GM21737 (cell line): ENCODE measurements at regions not wholly inside any gene's neighbourhood (a gene's known extent, or its start where the extent isn't known, plus 50 kb on each side); places are given as distances from the start of the nearest gene placed in this dataset.
"Not testable (repeated sequence)": the region's sequence is repeated elsewhere in the genome, so short reads cannot be mapped to it uniquely, and the experiment has no call there.

Source experiments
- ATAC-seq: cut with Tn5 transposase; IDR thresholded peaks from one replicate; pipeline ENCODE4 v1.9.1; 2021; ENCODE audit warnings: mild to moderate bottlenecking, moderate library complexity; ENCODE audit not compliant: unreplicated experiment

DNA sequence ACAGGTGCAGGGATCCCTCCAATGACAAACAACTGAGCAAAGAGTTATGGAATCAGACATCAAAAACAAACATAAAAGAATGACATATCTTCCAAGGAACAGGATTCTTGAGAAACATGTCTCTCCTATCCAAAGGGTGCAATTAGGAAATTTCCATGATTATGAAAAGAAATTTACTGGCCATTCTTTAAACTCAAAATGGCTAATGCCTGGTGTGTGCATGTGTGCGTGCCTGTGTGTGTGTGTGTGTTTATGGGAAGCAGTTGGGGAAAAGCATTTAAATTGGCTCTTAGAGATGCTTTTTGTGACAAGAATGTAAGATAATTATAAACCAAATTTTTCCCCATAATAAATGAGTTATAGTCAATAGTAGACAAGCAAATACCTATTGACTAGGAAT lies 320.5 kb upstream of the THBS1 start:
- ATAC-seq: no peak

DNA sequence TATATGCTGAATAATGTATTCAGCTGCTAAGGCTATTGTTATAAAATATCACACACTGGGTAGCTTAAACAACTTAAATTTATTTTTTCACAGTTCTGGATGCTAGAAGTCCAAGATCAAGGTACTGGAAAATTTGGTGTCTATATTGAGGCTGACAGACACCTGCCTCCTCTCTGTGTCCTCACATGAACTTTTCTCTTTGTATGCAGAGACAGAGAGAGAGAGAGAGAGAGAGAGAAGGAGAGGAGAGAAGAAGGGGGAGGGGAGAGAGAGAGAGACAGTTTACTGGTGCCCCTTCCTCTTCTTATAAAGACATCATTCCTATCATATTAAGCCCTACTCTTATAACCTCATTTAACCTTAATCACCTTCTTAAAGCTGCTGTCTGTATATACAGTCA lies 320.1 kb upstream of the THBS1 start:
- ATAC-seq: no peak

DNA sequence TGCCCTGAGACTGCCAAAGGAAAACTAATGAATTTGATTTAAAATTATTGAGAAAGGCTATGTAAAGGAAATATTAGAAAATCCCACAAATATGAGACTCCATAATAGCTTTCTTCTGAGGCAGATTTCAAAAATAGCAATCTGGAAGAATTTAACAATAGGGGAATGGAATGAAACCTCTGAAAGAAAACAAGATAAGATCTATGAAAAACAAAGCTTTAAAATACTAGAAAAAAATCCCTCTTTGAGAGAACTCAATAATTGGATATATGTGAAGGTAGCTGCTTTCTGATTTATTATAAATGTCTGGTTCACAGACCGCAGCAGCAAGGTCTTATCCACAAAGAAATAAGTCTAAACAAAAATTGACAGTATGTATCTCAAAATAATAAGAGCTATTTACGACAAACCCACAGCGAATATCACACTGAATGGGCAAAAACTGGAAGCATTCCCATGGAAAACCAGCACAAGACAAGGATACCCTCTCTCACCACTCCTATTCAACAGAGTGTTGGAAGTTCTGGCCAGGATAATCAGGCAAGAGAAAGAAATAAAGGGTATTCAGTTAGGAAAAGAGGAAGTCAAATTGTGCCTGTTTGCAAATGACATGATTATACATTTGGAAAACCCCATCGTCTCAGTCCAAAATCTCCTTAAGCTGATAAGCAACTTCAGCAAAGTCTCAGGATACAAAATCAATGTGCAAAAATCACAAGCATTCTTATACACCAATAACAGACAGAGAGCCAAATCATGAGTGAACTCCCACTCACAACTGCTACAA lies 319.3 kb upstream of the THBS1 start:
- ATAC-seq: not testable (repeated sequence)

DNA sequence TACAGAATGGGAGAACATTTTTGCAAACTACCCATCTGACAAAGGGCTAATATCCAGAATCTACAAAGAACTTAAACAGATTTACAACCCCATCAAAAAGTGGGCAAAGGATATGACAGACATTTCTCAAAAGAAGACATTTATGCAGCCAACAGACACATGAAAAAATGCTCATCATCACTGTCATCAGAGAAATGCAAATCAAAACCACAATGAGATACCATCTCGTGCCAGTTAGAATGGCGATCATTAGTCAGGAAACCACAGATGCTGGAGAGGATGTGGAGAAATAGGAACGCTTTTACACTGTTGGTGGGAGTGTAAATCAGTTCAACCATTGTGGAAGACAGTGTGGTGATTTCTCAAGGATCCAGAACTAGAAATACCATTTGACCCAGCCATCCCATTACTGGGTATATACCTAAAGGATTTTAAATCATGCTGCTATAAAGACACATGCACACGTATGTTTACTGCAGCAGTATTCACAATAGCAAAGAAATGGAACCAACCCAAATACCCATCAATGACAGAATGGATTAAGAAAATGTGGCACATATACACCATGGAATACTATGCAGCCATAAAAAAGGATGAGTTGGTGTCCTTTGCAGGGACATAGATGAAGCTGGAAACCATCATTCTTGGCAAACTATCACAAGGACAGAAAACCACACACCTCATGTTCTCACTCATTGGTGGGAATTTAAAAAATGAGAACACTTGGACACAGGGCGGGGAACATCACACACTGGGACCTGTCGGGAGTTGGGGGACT lies 317.7 kb upstream of the THBS1 start:
- not testable (repeated sequence) for ATAC-seq

DNA sequence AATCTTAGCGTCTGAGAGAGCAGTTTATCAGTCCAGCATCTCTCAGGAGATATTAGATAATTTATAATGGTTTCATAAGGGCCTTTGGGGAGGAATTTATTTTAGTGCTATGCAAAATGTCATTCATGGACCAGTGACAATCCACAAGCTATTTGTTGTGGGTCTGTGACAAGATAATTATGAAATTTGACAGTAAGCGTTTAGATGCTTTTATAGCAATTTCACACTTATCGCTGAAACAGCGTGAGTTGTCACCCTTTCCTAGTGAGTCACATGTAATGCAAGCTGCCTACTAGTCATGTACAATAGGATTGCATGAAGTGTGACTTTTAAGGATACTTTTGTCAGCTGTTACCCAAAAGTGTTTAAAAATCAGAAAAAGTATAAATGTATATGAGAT lies 315.6 kb upstream of the THBS1 start:
- no peak for ATAC-seq

DNA sequence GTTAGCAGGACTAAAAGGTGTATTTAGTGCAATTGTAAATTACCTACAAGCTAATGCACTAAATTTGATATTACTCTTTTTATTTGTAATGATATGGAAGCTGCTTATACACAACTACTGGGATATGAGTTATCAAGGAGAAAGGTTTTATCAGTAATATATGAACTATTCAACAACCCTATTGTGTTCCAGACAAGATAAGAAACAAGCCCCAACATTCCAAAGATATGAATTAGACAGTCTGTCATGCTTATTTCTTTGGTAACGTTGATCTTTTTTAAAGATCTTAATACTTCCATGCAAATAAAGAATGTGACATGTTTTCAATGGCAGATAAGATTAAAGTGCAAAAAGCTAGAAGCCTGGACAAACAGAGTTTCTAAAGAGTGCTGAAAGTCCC lies 314.0 kb upstream of the THBS1 start:
- ATAC-seq: no peak

DNA sequence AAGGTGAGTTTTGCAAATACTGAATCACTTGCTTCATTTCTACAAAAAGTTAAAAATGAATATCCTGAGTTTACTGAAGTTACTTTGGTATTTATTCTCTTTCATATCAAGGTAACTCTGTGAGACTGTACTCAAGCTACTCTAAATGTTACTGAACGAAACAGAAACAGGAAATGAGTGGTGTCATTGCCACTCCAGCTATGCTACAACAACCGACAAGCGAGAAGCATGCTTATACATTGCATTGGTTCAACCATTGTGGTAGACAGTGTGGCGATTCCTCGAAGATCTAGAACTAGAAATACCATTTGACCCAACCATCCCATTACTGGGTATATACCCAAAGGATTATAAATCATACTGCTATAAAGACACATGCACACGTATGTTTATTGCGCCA lies 313.2 kb upstream of the THBS1 start:
- no peak for ATAC-seq

DNA sequence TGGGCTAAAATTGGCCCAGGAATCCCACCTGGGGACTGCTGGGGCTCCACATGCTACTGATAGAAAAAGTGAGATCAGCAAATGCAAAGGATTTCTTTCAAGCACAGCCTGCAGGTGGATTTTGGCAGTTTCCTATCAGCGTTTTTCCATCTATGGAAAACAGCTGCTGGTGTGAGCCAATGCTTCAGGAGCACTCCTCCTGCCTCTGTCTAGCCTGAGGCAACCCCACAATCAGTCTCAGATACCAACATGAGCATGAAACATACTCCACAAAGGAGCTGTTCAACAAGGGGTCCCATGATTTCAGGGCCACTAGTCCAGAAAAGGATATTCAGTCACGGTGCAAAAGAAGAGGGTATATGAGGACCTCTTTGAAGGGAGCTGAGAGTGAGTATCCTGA lies 311.5 kb upstream of the THBS1 start:
- no peak for ATAC-seq

DNA sequence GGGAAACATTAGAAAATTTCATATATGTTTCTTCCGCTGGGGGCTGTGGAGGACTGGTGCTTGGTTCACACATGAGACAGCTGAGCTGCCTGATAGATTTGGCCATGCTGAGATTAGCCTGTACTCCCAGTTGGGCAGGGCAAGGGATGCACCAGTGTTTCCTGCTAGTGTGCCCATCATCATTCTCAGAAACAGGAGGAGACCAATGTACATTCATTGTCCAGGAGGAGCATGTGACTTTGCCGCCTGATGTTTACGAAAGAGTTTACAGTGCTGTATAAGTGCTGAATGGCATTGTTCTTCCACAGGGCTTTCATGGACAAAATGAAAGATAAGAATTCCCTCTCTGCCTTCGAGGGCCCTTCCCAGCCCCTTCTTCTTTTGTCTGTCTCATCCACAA lies 311.1 kb upstream of the THBS1 start:
- ATAC-seq: no peak

DNA sequence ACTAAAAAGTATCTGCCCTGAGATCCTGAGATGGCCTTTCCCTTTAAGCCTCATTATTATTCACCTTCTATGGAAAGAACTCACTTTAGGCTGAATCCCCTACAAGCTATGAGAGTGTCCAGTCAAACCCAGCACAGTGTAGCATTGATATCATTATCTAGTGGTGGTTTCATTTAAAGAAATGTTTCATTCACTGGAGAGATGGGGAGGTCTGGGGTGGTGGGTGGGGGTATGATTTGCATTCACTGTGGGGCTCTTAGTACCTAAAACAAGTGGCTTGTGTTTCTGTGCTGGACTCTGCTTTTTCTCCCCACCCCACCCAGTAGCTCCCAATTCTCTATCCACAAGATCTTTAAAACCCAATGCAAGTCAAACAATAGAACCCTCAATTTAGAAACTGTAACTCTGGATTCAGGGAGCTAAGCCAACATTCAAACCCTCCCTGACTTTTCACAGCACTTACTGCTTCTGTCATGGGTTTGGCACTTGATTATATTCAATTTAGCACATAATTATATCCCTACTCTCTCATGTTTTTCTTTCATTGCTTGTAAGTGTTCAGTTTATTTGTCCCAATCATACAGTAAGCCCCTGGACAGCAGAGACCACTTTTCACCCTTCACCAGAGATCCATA lies 310.5 kb upstream of the THBS1 start:
- no peak for ATAC-seq

DNA sequence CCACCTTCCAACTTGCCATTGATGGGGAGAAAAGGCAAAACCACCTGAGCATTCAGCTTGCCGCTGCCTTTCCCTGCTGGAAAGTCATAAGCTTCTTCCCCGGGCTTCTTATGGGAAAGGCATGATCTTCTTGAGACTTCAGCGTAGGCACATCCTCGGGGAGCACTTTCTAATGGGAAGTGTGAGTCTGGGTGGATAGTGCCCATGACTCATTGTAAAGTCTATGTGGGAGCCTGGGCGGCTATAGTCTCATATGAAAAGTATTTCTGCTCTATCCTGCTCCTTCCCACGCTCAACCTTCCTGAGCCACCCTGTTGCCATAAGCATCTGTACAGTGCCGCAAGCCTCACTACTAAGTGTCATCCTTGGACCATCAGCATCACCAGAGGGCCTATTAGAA lies 309.9 kb upstream of the THBS1 start:
- ATAC-seq: no peak

DNA sequence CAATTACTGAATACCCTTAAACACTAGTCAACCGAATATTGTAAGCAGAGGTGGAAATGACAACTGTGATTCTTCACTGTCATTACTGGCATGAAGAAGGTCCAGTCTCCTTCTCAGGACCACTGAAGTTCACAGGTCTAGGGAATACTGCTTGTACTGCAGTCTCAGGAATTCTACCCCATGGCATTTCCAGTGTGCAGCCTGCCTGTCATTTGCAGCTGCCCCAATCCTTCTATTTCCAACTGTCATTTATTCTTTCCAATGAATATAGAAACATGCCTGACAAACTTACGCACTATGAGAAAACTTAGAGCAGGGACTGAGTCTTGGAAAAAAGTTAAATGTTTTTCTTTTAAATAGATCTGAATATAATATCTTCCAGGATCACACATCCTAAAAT lies 308.0 kb upstream of the THBS1 start:
- ATAC-seq: no peak

DNA sequence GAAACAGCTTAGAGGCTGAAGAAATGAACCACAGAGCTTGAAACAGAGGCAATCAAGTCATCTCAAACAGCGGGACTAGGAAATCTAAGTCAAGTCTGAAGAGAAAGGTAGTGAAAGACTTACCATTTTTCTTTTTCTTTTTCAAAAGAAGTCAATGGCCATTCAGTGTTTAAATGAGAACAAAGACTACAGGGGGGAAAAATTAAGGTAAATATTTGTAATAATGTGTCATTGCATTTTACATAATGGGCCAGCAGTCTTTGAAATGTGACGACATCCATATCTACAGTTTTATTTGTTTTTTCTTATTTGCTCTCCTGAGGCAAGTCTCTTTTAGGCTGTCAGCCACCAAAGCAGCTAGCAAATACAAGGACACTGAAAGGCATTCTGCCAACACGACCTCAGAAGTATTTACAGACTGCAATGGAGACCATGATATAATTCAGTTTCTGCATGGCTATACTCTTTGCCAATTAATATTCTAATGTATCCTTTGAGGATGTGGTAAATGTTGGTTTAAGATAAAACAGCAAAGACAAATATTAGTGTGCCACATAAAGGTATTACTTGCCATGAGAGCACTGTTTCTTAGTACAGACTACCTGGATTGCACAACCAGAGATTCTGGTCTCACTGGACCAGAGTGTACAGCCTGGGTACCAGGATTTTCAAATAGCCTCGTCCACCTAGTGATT lies 307.0 kb upstream of the THBS1 start:
- no peak for ATAC-seq

DNA sequence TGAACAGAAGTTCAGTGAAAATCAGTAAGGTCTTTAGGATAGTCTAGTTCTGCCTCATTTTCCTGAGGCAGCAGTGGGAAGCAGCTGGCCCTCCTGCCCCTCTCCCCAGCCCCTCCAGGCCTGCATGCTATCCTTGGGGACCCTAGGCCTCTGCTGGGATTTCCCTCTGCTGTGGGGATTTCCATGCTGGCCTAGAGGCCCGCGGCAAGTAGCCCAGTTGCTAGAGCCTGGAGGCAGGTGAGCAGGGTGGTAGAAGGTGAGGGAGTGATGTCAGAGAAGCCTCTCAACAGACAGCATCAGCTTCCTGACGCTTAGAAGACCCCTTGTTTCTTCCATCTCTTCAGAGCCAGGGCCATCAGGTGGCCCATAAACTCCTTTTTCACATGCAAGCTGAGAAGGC lies 305.8 kb upstream of the THBS1 start:
- ATAC-seq: no peak

DNA sequence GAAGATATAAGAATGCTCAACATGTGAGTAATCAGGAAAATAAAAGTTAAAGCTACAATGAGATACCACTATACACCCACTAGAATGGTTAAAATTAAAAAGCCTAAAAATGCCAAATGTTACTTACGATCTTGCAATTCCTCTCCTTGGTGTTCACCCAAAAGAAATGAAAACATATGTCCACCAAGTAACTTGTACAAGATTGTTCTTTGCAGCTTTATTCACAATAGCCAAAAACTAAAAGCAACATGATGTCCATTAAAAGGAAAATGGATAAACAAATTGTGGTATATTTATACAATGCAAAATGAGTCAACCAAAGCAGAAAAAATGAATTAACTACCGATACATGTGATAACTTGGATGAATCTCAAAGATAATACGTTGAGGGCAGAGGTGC lies 301.6 kb upstream of the THBS1 start:
- ATAC-seq: no peak

DNA sequence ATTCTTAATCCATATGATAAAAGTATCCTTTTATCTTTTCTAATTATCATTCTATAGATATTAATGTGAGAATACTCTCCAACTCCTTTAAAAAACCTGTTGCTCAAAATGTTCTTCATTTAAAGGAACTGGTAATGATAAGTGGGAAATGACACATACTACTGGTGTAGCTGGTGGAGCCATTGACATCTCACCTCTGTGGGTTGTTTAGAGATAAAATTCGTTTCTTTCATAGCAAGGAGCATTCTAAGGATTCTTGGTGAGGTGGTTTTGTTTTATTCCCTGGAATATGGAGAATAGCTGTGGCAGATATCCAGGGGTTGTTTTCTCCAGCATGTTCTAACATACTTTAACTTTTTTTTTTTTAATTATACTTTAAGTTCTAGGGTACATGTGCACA lies 299.8 kb upstream of the THBS1 start:
- no peak for ATAC-seq

DNA sequence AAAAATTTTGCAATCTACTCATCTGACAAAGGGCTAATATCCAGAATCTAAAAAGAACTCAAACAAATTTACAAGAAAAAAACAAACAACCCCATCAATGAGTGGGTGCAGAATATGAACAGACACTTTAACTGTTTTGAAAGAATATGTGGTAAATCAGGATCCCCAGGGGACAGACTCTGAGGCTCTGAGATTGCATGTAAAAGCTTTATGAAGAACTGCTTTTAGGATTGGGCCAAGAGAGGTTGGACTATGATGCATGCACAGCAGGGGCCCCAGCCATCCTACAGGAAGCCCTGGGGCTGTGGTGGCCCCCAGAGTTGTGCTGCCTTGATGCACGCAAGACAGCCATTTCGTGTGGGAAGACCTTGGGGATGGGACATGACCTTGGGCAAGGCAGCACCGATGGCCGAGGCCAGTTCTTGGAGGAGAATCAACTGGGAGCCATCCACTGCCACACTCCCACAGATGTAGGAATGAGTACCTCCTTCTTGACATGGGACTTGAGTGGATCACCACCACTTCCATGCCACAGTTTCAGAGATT lies 298.1 kb upstream of the THBS1 start:
- no peak for ATAC-seq

DNA sequence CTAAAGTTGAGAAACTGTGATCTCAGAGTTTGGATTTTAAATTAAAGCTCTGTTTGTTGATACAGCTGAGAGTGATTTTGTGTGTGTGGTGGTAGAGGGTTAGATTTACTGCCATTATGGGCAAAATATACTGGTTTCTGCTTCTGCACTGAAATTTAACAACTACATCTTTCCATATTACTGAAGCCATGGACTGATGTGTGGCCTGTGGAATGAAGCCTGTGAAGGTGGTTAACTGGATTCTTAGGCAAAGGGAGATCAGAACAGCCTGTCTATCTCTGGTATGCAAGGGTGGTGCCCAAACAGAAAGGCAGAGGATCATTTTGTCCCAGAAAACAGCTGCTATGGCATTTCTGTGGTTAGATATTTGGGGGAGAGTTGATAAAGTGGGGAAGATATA lies 297.3 kb upstream of the THBS1 start:
- no peak for ATAC-seq

DNA sequence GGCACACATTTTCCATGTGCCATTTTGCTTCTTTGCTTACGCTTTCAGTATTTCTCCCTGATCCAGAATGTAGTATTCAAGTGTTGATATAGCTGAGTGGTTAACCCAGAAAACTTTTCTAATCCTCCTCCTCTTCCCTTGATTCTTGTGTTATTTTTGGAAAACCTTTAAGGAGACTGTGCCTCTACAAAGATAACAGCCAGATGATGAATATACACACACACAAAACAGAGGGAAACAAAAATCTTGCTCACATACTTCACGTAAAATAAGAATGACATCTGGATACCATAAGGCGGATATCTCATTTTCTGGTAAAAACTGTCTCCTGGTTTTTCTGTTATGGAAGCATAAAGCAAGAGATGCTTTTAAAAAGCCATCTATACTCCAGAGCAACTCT lies 295.8 kb upstream of the THBS1 start:
- no peak for ATAC-seq

DNA sequence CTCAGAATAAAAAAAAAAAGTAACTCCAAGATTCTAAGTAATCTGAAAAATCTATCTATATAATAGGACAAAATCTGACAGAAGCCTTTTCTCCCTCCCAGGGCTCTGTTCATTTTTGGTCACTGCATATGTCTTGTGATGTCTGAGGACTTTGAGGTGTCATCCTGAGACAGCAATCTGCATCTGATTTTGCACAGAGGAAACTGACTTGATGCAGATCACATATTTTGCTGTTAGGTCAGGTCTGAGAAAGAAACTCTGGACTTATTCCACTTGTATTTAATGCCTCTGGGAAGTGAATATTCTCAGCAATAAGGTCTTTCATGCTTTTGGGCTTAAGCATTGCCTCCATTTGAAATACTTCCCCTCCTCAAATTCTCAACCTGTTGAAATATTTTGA lies 295.2 kb upstream of the THBS1 start:
- ATAC-seq: no peak

DNA sequence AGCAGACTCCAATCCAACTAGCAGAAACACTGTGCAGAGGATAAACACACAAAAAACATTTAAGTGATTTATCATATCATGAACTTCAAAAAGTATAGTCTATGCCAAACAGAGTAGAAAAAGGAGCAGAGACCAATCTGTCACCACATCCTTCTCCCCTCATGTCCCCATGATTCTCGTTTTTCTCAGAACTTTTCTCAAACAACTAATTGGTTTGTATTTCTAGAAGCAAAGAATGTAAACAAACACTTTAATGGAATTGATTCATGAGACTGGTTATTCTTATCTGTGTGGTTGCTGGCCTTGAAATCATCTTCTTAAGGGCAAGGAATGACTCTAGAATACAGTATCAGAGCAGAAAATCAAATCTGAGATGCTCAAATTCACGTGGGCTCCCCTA lies 294.2 kb upstream of the THBS1 start:
- no peak for ATAC-seq
